Fibroblast of skin of left quadriceps (primary cell): ENCODE measurements at regions not wholly inside any gene's neighbourhood (a gene's known extent, or its start where the extent isn't known, plus 50 kb on each side); places are given as distances from the start of the nearest gene placed in this dataset.

ENCODE experiments used
- DNase-seq, 2 experiments: peaks; one replicate each; pipeline ENCODE4 v3.0.0-alpha.2; 2013; ENCODE audit warnings: low read depth in 2 of 2

- no peak for DNase-seq
Observed at GRCh38 chr3:5304789-5305683, 117.5 kb downstream of the EDEM1 start.

GRCh38 chr3:5305684-5305989, 118.1 kb downstream of the EDEM1 start:
- no peak for DNase-seq

- no peak for DNase-seq
Observed at GRCh38 chr3:5309171-5309570, 121.7 kb downstream of the EDEM1 start.

GRCh38 chr3:5309602-5310001, 122.1 kb downstream of the EDEM1 start:
- no peak for DNase-seq

- no peak for DNase-seq
Observed at GRCh38 chr3:5310509-5310908, 123.0 kb downstream of the EDEM1 start.

- no peak for DNase-seq
Observed at GRCh38 chr3:5312290-5312689, 124.8 kb downstream of the EDEM1 start.

GRCh38 chr3:5314897-5315296, 127.4 kb downstream of the EDEM1 start:
- DNase-seq, result no peak

- DNase-seq, result peak in 1 of 2 experiments; percentile 28
Observed at GRCh38 chr3:5317557-5317956, 130.1 kb downstream of the EDEM1 start.

GRCh38 chr3:5319454-5319853, 131.9 kb downstream of the EDEM1 start:
- DNase-seq, result no peak

GRCh38 chr3:5321666-5322340, 134.3 kb downstream of the EDEM1 start:
- DNase-seq, result no peak

- no peak for DNase-seq
Observed at GRCh38 chr3:5324780-5325179, 137.3 kb downstream of the EDEM1 start.

GRCh38 chr3:5330152-5330810, 142.8 kb downstream of the EDEM1 start:
- DNase-seq, result peak in 1 of 2 experiments; percentile 22

- no peak for DNase-seq
Observed at GRCh38 chr3:5331567-5332269, 144.2 kb downstream of the EDEM1 start.

- DNase-seq, result no peak
Observed at GRCh38 chr3:5332270-5332956, 144.9 kb downstream of the EDEM1 start.

- DNase-seq, result no peak
Observed at GRCh38 chr3:5339967-5340535, 152.5 kb downstream of the EDEM1 start.

- no peak for DNase-seq
Observed at GRCh38 chr3:5341610-5342009, 154.1 kb downstream of the EDEM1 start.

GRCh38 chr3:5343459-5343858, 156.0 kb downstream of the EDEM1 start:
- DNase-seq, result no peak

GRCh38 chr3:5344707-5345106, 157.2 kb downstream of the EDEM1 start:
- no peak for DNase-seq

- DNase-seq, result no peak
Observed at GRCh38 chr3:5347486-5347885, 160.0 kb downstream of the EDEM1 start.

- DNase-seq, result no peak
Observed at GRCh38 chr3:5348229-5348902, 160.9 kb downstream of the EDEM1 start.

GRCh38 chr3:5349343-5349742, 161.8 kb downstream of the EDEM1 start:
- DNase-seq, result no peak
